Neural cell (in vitro differentiated cells): ENCODE measurements at regions not wholly inside any gene's neighbourhood (a gene's known extent, or its start where the extent isn't known, plus 50 kb on each side); places are given as distances from the start of the nearest gene placed in this dataset.

Source experiments
- CTCF ChIP-seq: fragments of 450-650 bp; IDR thresholded peaks from 2 replicates; pipeline ENCODE4 v1.5.1; 2014; ENCODE audit warnings: antibody characterized with exemption, mild to moderate bottlenecking, moderate library complexity; ENCODE audit not compliant: poor library complexity, severe bottlenecking
- EP300 ChIP-seq: fragments of 450-650 bp; conservative IDR thresholded peaks from 2 replicates; pipeline ENCODE4 v1.6.1; 2014; ENCODE audit warnings: antibody characterized with exemption, mild to moderate bottlenecking, moderate library complexity; ENCODE audit not compliant: poor library complexity, severe bottlenecking
- EZH2 ChIP-seq: fragments of 200-600, 300-800 bp; shearing (Covaris generic), sonication (generic); IDR thresholded peaks from 2 replicates; pipeline ENCODE4 v1.6.1; 2014; ENCODE audit warnings: antibody characterized with exemption, low read length, borderline replicate concordance, mild to moderate bottlenecking; ENCODE audit not compliant: insufficient read depth, poor library complexity, severe bottlenecking
- MXI1 ChIP-seq: fragments of 450-650 bp; conservative IDR thresholded peaks from 2 replicates; pipeline ENCODE4 v1.6.1; 2014; ENCODE audit warnings: antibody characterized with exemption, mild to moderate bottlenecking; ENCODE audit not compliant: poor library complexity, severe bottlenecking
- POLR2AphosphoS5 ChIP-seq: IDR thresholded peaks from 2 replicates; pipeline ENCODE4 v1.6.1; 2012
- RAD21 ChIP-seq: fragments of 450-650 bp; conservative IDR thresholded peaks from 2 replicates; pipeline ENCODE4 v1.6.1; 2014; ENCODE audit warnings: antibody characterized with exemption, mild to moderate bottlenecking, moderate library complexity
- REST ChIP-seq: IDR thresholded peaks from 2 replicates; pipeline ENCODE4 v1.6.1; 2012; ENCODE audit warnings: borderline replicate concordance
- SMC3 ChIP-seq: fragments of 450-650 bp; conservative IDR thresholded peaks from 2 replicates; pipeline ENCODE4 v1.6.1; 2014; ENCODE audit warnings: antibody characterized with exemption, mild to moderate bottlenecking, moderate library complexity; ENCODE audit not compliant: poor library complexity
- TAF1 ChIP-seq: IDR thresholded peaks from 2 replicates; pipeline ENCODE4 v1.6.1; 2012; ENCODE audit warnings: low read depth

- no peak for TF ChIP-seq CTCF
- TF ChIP-seq POLR2AphosphoS5 = no peak
- no peak for TF ChIP-seq RAD21
- no peak for TF ChIP-seq EZH2
- TF ChIP-seq SMC3 = no peak
- no peak for TF ChIP-seq EP300
- TF ChIP-seq REST = no peak
- TF ChIP-seq TAF1 = no peak
- TF ChIP-seq MXI1 = no peak
Observed at GRCh38 chr20:48070991-48071652, 285.8 kb upstream of the SULF2 start.
